NCI-H526 treated with DMSO at 0.1 percent for 48 hours (cell line): ENCODE measurements at regions not wholly inside any gene's neighbourhood (a gene's known extent, or its start where the extent isn't known, plus 50 kb on each side); places are given as distances from the start of the nearest gene placed in this dataset.

ENCODE experiments used
- DNase-seq: peaks from one replicate; lab custom pipeline; 2025; lab: John Stamatoyannopoulos, UW

- DNase-seq: no peak
These were observed 202.0 kb downstream of the AUH start for GRCh38 chr9:91159664-91160121.

- no peak for DNase-seq
These were observed 201.5 kb downstream of the AUH start for GRCh38 chr9:91160181-91160580.

GRCh38 chr9:91160599-91161464 is 200.9 kb downstream of the AUH start:
- DNase-seq: no peak

GRCh38 chr9:91161465-91162300 is 200.0 kb downstream of the AUH start:
- no peak for DNase-seq

- DNase-seq: no peak
These were observed 199.4 kb downstream of the AUH start for GRCh38 chr9:91162311-91162710.

GRCh38 chr9:91162784-91163443 is 198.8 kb downstream of the AUH start:
- DNase-seq: no peak

- no peak for DNase-seq
These were observed 198.3 kb downstream of the AUH start for GRCh38 chr9:91163444-91163772.

GRCh38 chr9:91163773-91164471 is 197.8 kb downstream of the AUH start:
- DNase-seq: no peak
